ENCODE measurements at regions not wholly inside any gene's neighbourhood (a gene's known extent, or its start where the extent isn't known, plus 50 kb on each side); places are given as distances from the start of the nearest gene placed in this dataset.
"Not testable (repeated sequence)": the region's sequence is repeated elsewhere in the genome, so short reads cannot be mapped to it uniquely, and the experiment has no call there.

DNA sequence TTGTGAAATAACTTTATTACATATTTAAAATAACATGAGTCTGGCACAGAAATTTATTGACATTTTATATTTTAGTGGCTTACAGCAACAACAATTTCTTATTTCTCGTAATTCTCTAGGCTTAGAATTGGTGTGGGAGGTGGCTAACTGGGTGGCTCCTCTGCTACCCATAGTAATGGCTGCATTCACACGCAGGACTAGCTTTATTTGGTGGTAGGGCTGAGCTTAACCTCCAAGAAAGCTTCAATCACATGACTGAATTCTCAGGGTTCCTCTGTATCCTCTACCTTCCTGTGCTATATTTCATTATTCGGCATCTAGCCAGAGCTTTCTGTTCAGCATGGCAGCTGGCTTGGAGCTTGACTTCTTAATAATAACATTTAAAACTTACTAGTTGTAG is 138.8 kb downstream of the ZWINT start:
- Histone ChIP-seq H3K4me3 (ENCODE audit: low read depth, low read length) (no peak overlapping the region), H3K27ac (no peak overlapping the region), H3K9me3 (ENCODE audit: severe bottlenecking) (no peaks in the 10 kb centered on the region), H3K27me3 (ENCODE audit: insufficient read depth, low read depth, severe bottlenecking) (no peaks in the 10 kb centered on the region), H3K36me3 (no peaks in the 10 kb centered on the region)
- no peak for DNase-seq
- TF ChIP-seq, protein P1, sequence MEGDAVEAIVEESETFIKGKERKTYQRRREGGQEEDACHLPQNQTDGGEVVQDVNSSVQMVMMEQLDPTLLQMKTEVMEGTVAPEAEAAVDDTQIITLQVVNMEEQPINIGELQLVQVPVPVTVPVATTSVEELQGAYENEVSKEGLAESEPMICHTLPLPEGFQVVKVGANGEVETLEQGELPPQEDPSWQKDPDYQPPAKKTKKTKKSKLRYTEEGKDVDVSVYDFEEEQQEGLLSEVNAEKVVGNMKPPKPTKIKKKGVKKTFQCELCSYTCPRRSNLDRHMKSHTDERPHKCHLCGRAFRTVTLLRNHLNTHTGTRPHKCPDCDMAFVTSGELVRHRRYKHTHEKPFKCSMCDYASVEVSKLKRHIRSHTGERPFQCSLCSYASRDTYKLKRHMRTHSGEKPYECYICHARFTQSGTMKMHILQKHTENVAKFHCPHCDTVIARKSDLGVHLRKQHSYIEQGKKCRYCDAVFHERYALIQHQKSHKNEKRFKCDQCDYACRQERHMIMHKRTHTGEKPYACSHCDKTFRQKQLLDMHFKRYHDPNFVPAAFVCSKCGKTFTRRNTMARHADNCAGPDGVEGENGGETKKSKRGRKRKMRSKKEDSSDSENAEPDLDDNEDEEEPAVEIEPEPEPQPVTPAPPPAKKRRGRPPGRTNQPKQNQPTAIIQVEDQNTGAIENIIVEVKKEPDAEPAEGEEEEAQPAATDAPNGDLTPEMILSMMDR (IDR thresholded peaks at IDR 0.05; ENCODE audit: low read depth, low read length), result no peak

DNA sequence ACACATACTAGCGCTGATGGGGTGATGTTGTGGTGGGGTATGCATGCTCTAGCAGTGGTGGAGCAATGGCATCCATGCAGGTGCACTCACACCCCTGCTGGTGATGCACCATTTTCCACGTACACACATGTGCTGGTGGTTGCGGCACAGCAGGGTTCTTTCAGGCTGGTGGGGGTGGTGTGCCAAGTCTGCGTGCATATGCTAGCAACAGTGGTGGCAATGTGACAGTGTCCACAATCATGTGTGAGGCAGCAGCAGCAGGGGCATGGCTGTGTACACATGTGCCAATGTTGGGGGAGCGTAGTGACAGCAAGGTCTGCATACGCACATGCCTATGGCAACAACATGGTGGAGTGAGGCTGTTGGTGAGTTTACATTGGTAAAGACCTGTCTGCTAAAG is 148.1 kb downstream of the ZWINT start:
- no peaks in the 10 kb centered on the region for H3K27me3 ChIP-seq (ENCODE audit: insufficient read depth, low read depth, severe bottlenecking)
- no peaks in the 10 kb centered on the region for H3K9me3 ChIP-seq (ENCODE audit: severe bottlenecking)
- TF ChIP-seq, protein P1 (IDR thresholded peaks at IDR 0.05; ENCODE audit: low read depth, low read length), result no peak
- DNase-seq, result no peak
- no peaks in the 10 kb centered on the region for H3K36me3 ChIP-seq
- H3K27ac ChIP-seq, result no peak overlapping the region
- no peak overlapping the region for H3K4me3 ChIP-seq (ENCODE audit: low read depth, low read length)

DNA sequence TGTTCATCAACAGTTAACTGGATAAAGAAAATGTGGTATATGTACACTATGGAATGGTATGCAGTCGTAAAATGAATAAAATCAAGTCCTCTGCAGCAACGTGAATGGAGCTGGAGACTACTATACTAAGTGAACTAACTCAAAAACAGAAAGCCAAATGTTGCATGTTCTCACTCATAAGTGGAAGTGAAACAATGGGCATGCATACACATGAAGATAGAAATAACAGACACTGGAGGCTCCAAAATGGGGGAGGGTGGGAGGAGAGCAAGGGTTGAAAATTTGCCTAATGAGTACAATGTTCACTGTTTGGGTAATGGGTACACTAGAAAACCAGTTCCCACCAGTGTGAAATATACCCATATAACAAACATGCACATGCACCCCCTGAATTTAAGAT is 179.5 kb downstream of the ZWINT start:
- Histone ChIP-seq H3K36me3 (no peaks in the 10 kb centered on the region), H3K27ac (no peak overlapping the region), H3K27me3 (ENCODE audit: insufficient read depth, low read depth, severe bottlenecking) (no peaks in the 10 kb centered on the region), H3K4me3 (ENCODE audit: low read depth, low read length) (no peak overlapping the region), H3K9me3 (ENCODE audit: severe bottlenecking) (no peaks in the 10 kb centered on the region)
- no peak for DNase-seq
- TF ChIP-seq, protein P1 (IDR thresholded peaks at IDR 0.05; ENCODE audit: low read depth, low read length), result no peak

DNA sequence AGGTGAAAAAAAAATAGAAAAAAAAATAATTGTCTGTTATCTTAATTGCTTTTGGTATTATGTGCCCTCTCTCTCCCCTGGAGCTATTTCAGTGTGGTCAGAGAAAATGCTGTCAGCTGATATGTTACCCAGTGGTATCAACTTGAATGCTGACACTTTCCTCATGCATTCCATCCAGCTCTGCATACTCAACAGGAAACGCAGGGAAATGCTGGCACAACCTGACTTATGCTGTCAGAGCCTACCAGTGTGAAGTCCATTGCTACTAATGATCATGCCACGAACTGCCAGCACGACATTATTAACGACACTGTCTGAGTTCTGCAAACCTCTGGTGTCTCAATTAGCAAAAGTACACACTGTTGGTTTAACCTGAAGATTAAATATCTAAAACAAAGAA is 182.8 kb downstream of the ZWINT start:
- TF ChIP-seq, protein P1 (IDR thresholded peaks at IDR 0.05; ENCODE audit: low read depth, low read length), result no peak
- Histone ChIP-seq H3K36me3 (no peaks in the 10 kb centered on the region), H3K27me3 (ENCODE audit: insufficient read depth, low read depth, severe bottlenecking) (no peaks in the 10 kb centered on the region), H3K4me3 (ENCODE audit: low read depth, low read length) (no peak overlapping the region), H3K27ac (no peak overlapping the region), H3K9me3 (ENCODE audit: severe bottlenecking) (no peaks in the 10 kb centered on the region)
- no peak for DNase-seq

DNA sequence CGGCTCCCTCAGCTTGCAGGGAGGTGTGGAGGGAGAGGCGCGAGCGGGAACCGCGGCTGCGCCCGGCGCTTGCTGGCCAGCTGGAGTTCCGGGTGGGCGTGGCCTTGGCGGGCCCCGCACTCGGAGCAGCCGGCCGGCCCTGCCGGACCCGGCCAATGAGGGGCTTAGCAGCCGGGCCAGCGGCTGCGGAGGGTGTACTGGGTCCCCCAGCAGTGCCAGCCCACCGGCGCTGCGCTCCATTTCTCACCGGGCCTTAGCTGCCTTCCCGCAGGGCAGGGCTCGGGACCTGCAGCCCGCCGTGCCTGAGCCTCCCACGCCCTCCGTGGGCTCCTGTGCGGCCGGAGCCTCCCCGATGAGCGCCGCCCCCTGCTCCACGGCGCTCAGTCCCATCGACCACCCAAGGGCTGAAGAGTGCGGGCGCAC is 206.0 kb downstream of the ZWINT start:
- H3K27ac ChIP-seq; H3K4me3 ChIP-seq (ENCODE audit: low read depth, low read length); H3K27me3 ChIP-seq (ENCODE audit: insufficient read depth, low read depth, severe bottlenecking); H3K9me3 ChIP-seq (ENCODE audit: severe bottlenecking); DNase-seq; H3K36me3 ChIP-seq: not testable (repeated sequence)

DNA sequence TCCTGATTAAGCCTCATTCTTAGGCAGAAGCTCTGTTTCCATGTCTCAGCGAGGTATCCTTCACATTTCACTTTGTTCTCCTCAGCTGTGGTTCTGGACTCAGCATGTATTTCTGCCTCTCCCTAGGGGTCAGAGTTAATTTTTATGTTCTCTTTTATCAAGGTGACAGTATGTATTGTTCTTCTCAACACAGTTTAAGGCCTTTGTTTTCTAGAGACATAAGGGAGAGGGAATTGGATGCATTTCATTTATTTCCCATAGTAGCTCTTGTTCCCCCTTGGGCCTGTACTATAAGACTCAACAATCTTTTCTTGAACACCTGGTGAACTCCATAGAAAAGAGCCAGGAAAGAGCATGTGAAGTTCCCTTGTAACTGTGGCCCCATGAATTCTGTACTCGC is 214.3 kb downstream of the ZWINT start:
- Histone ChIP-seq H3K4me3 (ENCODE audit: low read depth, low read length) (no peak overlapping the region), H3K27ac (no peak overlapping the region), H3K9me3 (ENCODE audit: severe bottlenecking) (no peaks in the 10 kb centered on the region), H3K36me3 (no peaks in the 10 kb centered on the region), H3K27me3 (ENCODE audit: insufficient read depth, low read depth, severe bottlenecking) (no peaks in the 10 kb centered on the region)
- DNase-seq, result no peak
- TF ChIP-seq, protein P1 (IDR thresholded peaks at IDR 0.05; ENCODE audit: low read depth, low read length), result no peak
